Panc1 (cell line): ENCODE measurements at regions not wholly inside any gene's neighbourhood (a gene's known extent, or its start where the extent isn't known, plus 50 kb on each side); places are given as distances from the start of the nearest gene placed in this dataset.

Source experiments
- ATAC-seq: fragments of 200-7000 bp; cut with Tn5 transposase; 2 replicates; pipeline ENCODE4 v1.9.1; 2020; ENCODE audit warnings: mild to moderate bottlenecking, moderate library complexity
- BruUV-seq: library from RNA; stranded (reverse); fragments of 400-500 nt; replicated peaks from 2 replicates; lab custom pipeline; 2021; lab: Mats Ljungman, UMichigan
- CTCF ChIA-PET: fragments of 300-600 bp; sonication (Branson Sonifier 250); formaldehyde crosslinking; loops from one replicate; lab custom pipeline; 2022; ENCODE audit warnings: antibody characterized with exemption; lab: Charles Lee
- POLR2A ChIA-PET: fragments of 300-600 bp; sonication (Branson Sonifier 250); formaldehyde crosslinking; loops from one replicate; lab custom pipeline; 2022; ENCODE audit warnings: antibody characterized with exemption; lab: Charles Lee
- DNase-seq: peaks from one replicate; pipeline ENCODE4 v3.0.0-alpha.2; 2010; ENCODE audit warnings: low read depth, low spot score
- H3K27ac ChIP-seq: 2 replicates; pipeline ENCODE4 v1.5.1; 2011; ENCODE audit warnings: mild to moderate bottlenecking, low read length, inconsistent platforms
- H3K27me3 ChIP-seq: fragments of 200-500 bp; sonication (Bioruptor generic); 2 replicates; pipeline ENCODE4 v1.6.0; 2014; ENCODE audit warnings: low read length, inconsistent platforms; ENCODE audit not compliant: control insufficient read depth, insufficient read depth
- H3K36me3 ChIP-seq: fragments of 200-500 bp; sonication (Bioruptor generic); 2 replicates; pipeline ENCODE4 v1.5.1; 2014; ENCODE audit warnings: inconsistent platforms, mild to moderate bottlenecking, low read length, moderate library complexity; ENCODE audit not compliant: control insufficient read depth, insufficient read depth
- H3K4me1 ChIP-seq: 2 replicates; pipeline ENCODE4 v1.5.1; 2011; ENCODE audit warnings: inconsistent platforms, mild to moderate bottlenecking, low read length, moderate library complexity; ENCODE audit not compliant: control insufficient read depth, insufficient read depth
- H3K4me3 ChIP-seq, 2 experiments: 2 replicates each; pipeline ENCODE4 v1.5.1; 2011 to 2012; ENCODE audit warnings: low read depth in 2 of 2, low read length in 2 of 2, mild to moderate bottlenecking in 2 of 2, inconsistent platforms in 1 of 2, moderate library complexity in 1 of 2
- H3K9me3 ChIP-seq: fragments of 200-500 bp; sonication (Bioruptor generic); 2 replicates; pipeline ENCODE4 v1.5.1; 2014; ENCODE audit warnings: low read depth, mild to moderate bottlenecking, inconsistent platforms, low read length, moderate library complexity; ENCODE audit not compliant: control insufficient read depth, insufficient read depth
- POLR2AphosphoS5 ChIP-seq: IDR thresholded peaks from 2 replicates; pipeline ENCODE4 v1.6.1; 2012; ENCODE audit warnings: mild to moderate bottlenecking, low read depth, low read length, moderate library complexity
- SIN3A ChIP-seq: IDR thresholded peaks from 2 replicates; pipeline ENCODE4 v1.6.1; 2012; ENCODE audit warnings: low read depth, mild to moderate bottlenecking, low read length, moderate library complexity, borderline replicate concordance; ENCODE audit not compliant: insufficient read depth
- TCF7L2 ChIP-seq: IDR thresholded peaks from 2 replicates; pipeline ENCODE4 v1.6.1; 2011; ENCODE audit warnings: mild to moderate bottlenecking, low read depth, low read length, inconsistent platforms
- in situ Hi-C: cut with HindIII; loops from 2 replicates; pipeline ENCODE4 v1.10.0; 2016; ENCODE audit warnings: low sequenced_read_pairs, low pct_unique_long_range_greater_than_20kb
- intact Hi-C: fragments of 100-400 bp; cut with micrococcal nuclease; formaldehyde crosslinking; loops from one replicate; pipeline ENCODE4 v1.10.0; 2022; ENCODE audit not compliant: unreplicated experiment
- TF ChIP-seq, protein P1 (sequence below), 2 experiments: IDR thresholded peaks; 2 replicates each; pipeline ENCODE4 v1.6.1; 2011 to 2012; ENCODE audit warnings: low read depth in 2 of 2, control low read depth in 1 of 2, low read length in 1 of 2, mild to moderate bottlenecking in 1 of 2, moderate library complexity in 1 of 2; ENCODE audit not compliant: insufficient read depth in 1 of 2
- TF ChIP-seq, protein P2 (sequence below): fragments of 450-650 bp; IDR thresholded peaks from 2 replicates; pipeline ENCODE4 v1.5.1; 2017; ENCODE audit warnings: mild to moderate bottlenecking

DNA sequence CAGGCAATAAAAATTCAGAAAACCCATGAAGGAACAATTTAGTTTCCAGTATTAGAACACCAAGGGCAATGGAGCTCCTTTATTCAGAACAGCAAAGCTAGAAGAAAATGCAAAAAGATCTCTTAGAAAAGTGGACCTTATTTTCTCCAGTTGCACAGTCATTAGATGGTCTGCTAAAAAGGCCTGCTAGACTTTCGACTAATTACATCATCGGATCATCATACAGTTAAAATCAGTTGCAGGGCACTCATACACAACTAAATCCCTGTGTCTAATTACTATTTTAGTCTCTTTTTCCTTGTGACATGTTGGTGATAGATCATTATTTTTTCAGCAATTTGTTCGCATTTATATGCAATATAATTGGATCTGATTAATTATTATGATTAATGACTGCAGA is 425.3 kb downstream of the NR4A2 start:
- TF ChIP-seq, protein P1, sequence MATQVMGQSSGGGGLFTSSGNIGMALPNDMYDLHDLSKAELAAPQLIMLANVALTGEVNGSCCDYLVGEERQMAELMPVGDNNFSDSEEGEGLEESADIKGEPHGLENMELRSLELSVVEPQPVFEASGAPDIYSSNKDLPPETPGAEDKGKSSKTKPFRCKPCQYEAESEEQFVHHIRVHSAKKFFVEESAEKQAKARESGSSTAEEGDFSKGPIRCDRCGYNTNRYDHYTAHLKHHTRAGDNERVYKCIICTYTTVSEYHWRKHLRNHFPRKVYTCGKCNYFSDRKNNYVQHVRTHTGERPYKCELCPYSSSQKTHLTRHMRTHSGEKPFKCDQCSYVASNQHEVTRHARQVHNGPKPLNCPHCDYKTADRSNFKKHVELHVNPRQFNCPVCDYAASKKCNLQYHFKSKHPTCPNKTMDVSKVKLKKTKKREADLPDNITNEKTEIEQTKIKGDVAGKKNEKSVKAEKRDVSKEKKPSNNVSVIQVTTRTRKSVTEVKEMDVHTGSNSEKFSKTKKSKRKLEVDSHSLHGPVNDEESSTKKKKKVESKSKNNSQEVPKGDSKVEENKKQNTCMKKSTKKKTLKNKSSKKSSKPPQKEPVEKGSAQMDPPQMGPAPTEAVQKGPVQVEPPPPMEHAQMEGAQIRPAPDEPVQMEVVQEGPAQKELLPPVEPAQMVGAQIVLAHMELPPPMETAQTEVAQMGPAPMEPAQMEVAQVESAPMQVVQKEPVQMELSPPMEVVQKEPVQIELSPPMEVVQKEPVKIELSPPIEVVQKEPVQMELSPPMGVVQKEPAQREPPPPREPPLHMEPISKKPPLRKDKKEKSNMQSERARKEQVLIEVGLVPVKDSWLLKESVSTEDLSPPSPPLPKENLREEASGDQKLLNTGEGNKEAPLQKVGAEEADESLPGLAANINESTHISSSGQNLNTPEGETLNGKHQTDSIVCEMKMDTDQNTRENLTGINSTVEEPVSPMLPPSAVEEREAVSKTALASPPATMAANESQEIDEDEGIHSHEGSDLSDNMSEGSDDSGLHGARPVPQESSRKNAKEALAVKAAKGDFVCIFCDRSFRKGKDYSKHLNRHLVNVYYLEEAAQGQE (IDR thresholded peaks at IDR 0.05; ENCODE audit: insufficient read depth in 1 of 2, low read depth in 2 of 2, low read length in 1 of 2) = no peak
- TF ChIP-seq TCF7L2 = no peak
- no peak for TF ChIP-seq SIN3A
- no peak for TF ChIP-seq POLR2AphosphoS5
- TF ChIP-seq, protein P2, sequence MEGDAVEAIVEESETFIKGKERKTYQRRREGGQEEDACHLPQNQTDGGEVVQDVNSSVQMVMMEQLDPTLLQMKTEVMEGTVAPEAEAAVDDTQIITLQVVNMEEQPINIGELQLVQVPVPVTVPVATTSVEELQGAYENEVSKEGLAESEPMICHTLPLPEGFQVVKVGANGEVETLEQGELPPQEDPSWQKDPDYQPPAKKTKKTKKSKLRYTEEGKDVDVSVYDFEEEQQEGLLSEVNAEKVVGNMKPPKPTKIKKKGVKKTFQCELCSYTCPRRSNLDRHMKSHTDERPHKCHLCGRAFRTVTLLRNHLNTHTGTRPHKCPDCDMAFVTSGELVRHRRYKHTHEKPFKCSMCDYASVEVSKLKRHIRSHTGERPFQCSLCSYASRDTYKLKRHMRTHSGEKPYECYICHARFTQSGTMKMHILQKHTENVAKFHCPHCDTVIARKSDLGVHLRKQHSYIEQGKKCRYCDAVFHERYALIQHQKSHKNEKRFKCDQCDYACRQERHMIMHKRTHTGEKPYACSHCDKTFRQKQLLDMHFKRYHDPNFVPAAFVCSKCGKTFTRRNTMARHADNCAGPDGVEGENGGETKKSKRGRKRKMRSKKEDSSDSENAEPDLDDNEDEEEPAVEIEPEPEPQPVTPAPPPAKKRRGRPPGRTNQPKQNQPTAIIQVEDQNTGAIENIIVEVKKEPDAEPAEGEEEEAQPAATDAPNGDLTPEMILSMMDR = no peak
- in situ Hi-C loops = no loop called here
- BruUV-seq = no TSS peak

DNA sequence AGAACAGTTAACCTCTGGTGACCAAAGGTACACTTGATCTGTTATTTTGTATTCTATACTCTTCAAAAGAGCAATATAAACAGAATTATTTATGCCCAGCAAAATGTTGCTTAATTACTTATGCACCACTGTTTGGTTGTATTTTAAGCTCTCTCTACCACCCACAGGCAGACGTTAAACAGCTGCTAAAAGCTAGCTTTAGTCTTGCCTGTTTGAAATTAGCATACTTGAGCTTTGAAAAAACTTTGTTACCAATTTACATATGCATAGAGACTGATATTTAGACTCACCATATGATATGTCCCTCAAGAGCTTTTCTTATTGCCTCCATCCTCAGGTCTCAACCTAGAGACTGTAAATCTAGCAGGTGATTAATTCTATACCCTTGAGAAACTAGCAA is 426.9 kb downstream of the NR4A2 start:
- Histone ChIP-seq H3K27me3 (no peaks in the 10 kb centered on the region), H3K4me1 (no peaks in the 10 kb centered on the region), H3K9me3 (no peaks in the 10 kb centered on the region; the same call in 1 of the 2 replicates), H3K4me3 (no peak overlapping the region), H3K36me3 (no peaks in the 10 kb centered on the region), H3K27ac (no peak overlapping the region)
- TF ChIP-seq TCF7L2 (no peak), POLR2AphosphoS5 (no peak), SIN3A (no peak)
- TF ChIP-seq, protein P2 = no peak
- TF ChIP-seq, protein P1 (IDR thresholded peaks at IDR 0.05; ENCODE audit: insufficient read depth in 1 of 2, low read depth in 2 of 2, low read length in 1 of 2) = no peak
- no peak for DNase-seq
- no peak for ATAC-seq
- CTCF ChIA-PET = no interaction called here
- intact Hi-C loops = no loop called here
- POLR2A ChIA-PET = no interaction called here
- BruUV-seq = no TSS peak
- in situ Hi-C loops = no loop called here

More for the DNA sequence above, 425.3 kb downstream of the NR4A2 start:
- ChIA-PET CTCF (no interaction called here), POLR2A (no interaction called here)
- H3K4me3 ChIP-seq = no peak overlapping the region
- no peaks in the 10 kb centered on the region for H3K36me3 ChIP-seq
- ATAC-seq (no peak), DNase-seq (no peak)
- H3K9me3 ChIP-seq = no peaks in the 10 kb centered on the region; the same call in 1 of the 2 replicates
- H3K4me1 ChIP-seq = no peaks in the 10 kb centered on the region
- no peaks in the 10 kb centered on the region for H3K27me3 ChIP-seq
- intact Hi-C loops = no loop called here
- H3K27ac ChIP-seq = no peak overlapping the region
